K562 (cell line): ENCODE measurements at regions not wholly inside any gene's neighbourhood (a gene's known extent, or its start where the extent isn't known, plus 50 kb on each side); places are given as distances from the start of the nearest gene placed in this dataset.

Source experiments
- CREM ChIP-seq: IDR thresholded peaks from 2 replicates; pipeline ENCODE4 v1.6.1; 2014; ENCODE audit warnings: antibody characterized with exemption, low read depth
- ETV5 ChIP-seq: sonication (generic); formaldehyde crosslinking; IDR thresholded peaks from 2 replicates; pipeline ENCODE4 v1.4.0; 2020; ENCODE audit warnings: low read depth, mild to moderate bottlenecking, missing genetic modification reagents
- FIP1L1 ChIP-seq: fragments of 200-400 bp; formaldehyde crosslinking; IDR thresholded peaks from 2 replicates; pipeline ENCODE4 v1.6.1; 2018; ENCODE audit warnings: mild to moderate bottlenecking, low read depth, low read length; ENCODE audit not compliant: poor library complexity, severe bottlenecking
- HDAC8 ChIP-seq: fragments of 450-650 bp; IDR thresholded peaks from 2 replicates; pipeline ENCODE4 v1.6.1; 2016; ENCODE audit warnings: mild to moderate bottlenecking, missing genetic modification characterization, moderate library complexity, missing compliant biosample characterization
- MCM3 ChIP-seq: fragments of 450-650 bp; IDR thresholded peaks from 2 replicates; pipeline ENCODE4 v1.6.1; 2016
- MEIS2 ChIP-seq: fragments of 450-650 bp; IDR thresholded peaks from 2 replicates; pipeline ENCODE4 v1.6.1; 2014; ENCODE audit warnings: mild to moderate bottlenecking; ENCODE audit not compliant: partially characterized antibody
- MTA3 ChIP-seq: fragments of 450-650 bp; formaldehyde crosslinking; IDR thresholded peaks from 2 replicates; pipeline ENCODE4 v1.6.1; 2017; ENCODE audit warnings: mild to moderate bottlenecking, borderline replicate concordance
- MTF1 ChIP-seq: fragments of 250-450 bp; sonication (Bioruptor Pico); IDR thresholded peaks from 2 replicates; pipeline ENCODE4 v1.9.0; 2021; ENCODE audit warnings: moderate library complexity, mild to moderate bottlenecking, inconsistent platforms, borderline replicate concordance
- NFATC3 ChIP-seq: fragments of 450-650 bp; IDR thresholded peaks from 2 replicates; pipeline ENCODE4 v1.6.1; 2017; ENCODE audit warnings: mild to moderate bottlenecking
- SRF ChIP-seq, 2 experiments: fragments of 250-450, 450-650 bp in 1 of 2; sonication (Bioruptor Pico) in 1 of 2; sonication (generic) in 1 of 2; formaldehyde crosslinking; IDR thresholded peaks; 2 replicates each; pipeline versions ENCODE4 v1.5.0 to v1.5.1; 2020 to 2022; ENCODE audit warnings: mild to moderate bottlenecking in 1 of 2, missing genetic modification reagents in 1 of 2
- ZNF12 ChIP-seq: sonication (generic); formaldehyde crosslinking; IDR thresholded peaks from 2 replicates; pipeline ENCODE4 v1.4.0; 2020; ENCODE audit warnings: mild to moderate bottlenecking, missing genetic modification reagents
- TF ChIP-seq, protein P1 (sequence below): fragments of 450-650 bp; IDR thresholded peaks from 2 replicates; pipeline ENCODE4 v1.6.1; 2016; ENCODE audit warnings: mild to moderate bottlenecking, moderate library complexity
- TF ChIP-seq, protein P2 (sequence below): fragments of 450-650 bp; formaldehyde crosslinking; IDR thresholded peaks from 2 replicates; pipeline ENCODE4 v1.4.0; 2022; ENCODE audit warnings: missing genetic modification characterization
- TF ChIP-seq, protein P3 (sequence below): fragments of 250-450 bp; sonication (Bioruptor Pico); IDR thresholded peaks from 2 replicates; pipeline ENCODE4 v1.4.0; 2020

DNA sequence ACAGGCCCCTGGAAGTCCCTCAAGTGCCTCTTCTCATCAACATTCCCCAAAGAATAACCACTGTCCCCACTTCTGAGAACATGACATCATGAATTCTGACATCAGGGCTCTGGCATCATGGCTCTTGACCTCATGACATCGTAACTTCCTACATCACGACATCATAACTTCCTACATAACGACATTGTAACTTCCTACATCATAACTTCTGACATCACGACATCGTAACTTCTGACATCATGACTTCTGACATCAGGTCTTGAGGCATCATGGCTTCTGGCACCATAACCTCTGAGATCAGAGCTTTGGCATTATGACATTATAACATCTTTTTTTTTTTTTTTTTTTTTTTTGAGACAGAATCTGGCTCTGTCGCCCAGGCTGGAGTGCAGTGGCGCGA, 66.7 kb upstream of the FAM20C start (continued):
- TF ChIP-seq, protein P1, sequence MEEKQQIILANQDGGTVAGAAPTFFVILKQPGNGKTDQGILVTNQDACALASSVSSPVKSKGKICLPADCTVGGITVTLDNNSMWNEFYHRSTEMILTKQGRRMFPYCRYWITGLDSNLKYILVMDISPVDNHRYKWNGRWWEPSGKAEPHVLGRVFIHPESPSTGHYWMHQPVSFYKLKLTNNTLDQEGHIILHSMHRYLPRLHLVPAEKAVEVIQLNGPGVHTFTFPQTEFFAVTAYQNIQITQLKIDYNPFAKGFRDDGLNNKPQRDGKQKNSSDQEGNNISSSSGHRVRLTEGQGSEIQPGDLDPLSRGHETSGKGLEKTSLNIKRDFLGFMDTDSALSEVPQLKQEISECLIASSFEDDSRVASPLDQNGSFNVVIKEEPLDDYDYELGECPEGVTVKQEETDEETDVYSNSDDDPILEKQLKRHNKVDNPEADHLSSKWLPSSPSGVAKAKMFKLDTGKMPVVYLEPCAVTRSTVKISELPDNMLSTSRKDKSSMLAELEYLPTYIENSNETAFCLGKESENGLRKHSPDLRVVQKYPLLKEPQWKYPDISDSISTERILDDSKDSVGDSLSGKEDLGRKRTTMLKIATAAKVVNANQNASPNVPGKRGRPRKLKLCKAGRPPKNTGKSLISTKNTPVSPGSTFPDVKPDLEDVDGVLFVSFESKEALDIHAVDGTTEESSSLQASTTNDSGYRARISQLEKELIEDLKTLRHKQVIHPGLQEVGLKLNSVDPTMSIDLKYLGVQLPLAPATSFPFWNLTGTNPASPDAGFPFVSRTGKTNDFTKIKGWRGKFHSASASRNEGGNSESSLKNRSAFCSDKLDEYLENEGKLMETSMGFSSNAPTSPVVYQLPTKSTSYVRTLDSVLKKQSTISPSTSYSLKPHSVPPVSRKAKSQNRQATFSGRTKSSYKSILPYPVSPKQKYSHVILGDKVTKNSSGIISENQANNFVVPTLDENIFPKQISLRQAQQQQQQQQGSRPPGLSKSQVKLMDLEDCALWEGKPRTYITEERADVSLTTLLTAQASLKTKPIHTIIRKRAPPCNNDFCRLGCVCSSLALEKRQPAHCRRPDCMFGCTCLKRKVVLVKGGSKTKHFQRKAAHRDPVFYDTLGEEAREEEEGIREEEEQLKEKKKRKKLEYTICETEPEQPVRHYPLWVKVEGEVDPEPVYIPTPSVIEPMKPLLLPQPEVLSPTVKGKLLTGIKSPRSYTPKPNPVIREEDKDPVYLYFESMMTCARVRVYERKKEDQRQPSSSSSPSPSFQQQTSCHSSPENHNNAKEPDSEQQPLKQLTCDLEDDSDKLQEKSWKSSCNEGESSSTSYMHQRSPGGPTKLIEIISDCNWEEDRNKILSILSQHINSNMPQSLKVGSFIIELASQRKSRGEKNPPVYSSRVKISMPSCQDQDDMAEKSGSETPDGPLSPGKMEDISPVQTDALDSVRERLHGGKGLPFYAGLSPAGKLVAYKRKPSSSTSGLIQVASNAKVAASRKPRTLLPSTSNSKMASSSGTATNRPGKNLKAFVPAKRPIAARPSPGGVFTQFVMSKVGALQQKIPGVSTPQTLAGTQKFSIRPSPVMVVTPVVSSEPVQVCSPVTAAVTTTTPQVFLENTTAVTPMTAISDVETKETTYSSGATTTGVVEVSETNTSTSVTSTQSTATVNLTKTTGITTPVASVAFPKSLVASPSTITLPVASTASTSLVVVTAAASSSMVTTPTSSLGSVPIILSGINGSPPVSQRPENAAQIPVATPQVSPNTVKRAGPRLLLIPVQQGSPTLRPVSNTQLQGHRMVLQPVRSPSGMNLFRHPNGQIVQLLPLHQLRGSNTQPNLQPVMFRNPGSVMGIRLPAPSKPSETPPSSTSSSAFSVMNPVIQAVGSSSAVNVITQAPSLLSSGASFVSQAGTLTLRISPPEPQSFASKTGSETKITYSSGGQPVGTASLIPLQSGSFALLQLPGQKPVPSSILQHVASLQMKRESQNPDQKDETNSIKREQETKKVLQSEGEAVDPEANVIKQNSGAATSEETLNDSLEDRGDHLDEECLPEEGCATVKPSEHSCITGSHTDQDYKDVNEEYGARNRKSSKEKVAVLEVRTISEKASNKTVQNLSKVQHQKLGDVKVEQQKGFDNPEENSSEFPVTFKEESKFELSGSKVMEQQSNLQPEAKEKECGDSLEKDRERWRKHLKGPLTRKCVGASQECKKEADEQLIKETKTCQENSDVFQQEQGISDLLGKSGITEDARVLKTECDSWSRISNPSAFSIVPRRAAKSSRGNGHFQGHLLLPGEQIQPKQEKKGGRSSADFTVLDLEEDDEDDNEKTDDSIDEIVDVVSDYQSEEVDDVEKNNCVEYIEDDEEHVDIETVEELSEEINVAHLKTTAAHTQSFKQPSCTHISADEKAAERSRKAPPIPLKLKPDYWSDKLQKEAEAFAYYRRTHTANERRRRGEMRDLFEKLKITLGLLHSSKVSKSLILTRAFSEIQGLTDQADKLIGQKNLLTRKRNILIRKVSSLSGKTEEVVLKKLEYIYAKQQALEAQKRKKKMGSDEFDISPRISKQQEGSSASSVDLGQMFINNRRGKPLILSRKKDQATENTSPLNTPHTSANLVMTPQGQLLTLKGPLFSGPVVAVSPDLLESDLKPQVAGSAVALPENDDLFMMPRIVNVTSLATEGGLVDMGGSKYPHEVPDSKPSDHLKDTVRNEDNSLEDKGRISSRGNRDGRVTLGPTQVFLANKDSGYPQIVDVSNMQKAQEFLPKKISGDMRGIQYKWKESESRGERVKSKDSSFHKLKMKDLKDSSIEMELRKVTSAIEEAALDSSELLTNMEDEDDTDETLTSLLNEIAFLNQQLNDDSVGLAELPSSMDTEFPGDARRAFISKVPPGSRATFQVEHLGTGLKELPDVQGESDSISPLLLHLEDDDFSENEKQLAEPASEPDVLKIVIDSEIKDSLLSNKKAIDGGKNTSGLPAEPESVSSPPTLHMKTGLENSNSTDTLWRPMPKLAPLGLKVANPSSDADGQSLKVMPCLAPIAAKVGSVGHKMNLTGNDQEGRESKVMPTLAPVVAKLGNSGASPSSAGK, result no peak
- TF ChIP-seq MTA3, result peak; percentile 44; the same call in 1 of the 2 replicates
- no peak for TF ChIP-seq MCM3
- no peak for TF ChIP-seq ETV5
- TF ChIP-seq, protein P2, sequence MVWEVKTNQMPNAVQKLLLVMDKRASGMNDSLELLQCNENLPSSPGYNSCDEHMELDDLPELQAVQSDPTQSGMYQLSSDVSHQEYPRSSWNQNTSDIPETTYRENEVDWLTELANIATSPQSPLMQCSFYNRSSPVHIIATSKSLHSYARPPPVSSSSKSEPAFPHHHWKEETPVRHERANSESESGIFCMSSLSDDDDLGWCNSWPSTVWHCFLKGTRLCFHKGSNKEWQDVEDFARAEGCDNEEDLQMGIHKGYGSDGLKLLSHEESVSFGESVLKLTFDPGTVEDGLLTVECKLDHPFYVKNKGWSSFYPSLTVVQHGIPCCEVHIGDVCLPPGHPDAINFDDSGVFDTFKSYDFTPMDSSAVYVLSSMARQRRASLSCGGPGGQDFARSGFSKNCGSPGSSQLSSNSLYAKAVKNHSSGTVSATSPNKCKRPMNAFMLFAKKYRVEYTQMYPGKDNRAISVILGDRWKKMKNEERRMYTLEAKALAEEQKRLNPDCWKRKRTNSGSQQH (CRISPR knock-in tag), result no peak
- TF ChIP-seq MTF1 (CRISPR knock-in tag), result no peak
- TF ChIP-seq, protein P3, sequence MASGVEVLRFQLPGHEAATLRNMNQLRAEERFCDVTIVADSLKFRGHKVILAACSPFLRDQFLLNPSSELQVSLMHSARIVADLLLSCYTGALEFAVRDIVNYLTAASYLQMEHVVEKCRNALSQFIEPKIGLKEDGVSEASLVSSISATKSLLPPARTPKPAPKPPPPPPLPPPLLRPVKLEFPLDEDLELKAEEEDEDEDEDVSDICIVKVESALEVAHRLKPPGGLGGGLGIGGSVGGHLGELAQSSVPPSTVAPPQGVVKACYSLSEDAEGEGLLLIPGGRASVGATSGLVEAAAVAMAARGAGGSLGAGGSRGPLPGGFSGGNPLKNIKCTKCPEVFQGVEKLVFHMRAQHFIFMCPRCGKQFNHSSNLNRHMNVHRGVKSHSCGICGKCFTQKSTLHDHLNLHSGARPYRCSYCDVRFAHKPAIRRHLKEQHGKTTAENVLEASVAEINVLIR, result 0 out of 2 replicates have a peak, but pooled peaks have one; percentile 35
- no peak for TF ChIP-seq FIP1L1
- peak; percentile 92 for TF ChIP-seq CREM
- TF ChIP-seq NFATC3, result no peak
- TF ChIP-seq SRF (CRISPR knock-in tag; IDR thresholded peaks at IDR 0.05), result no peak
- no peak for TF ChIP-seq MEIS2
- TF ChIP-seq HDAC8 (tag), result no peak
- TF ChIP-seq ZNF12, result no peak
